Panc1 (cell line): ENCODE measurements at regions not wholly inside any gene's neighbourhood (a gene's known extent, or its start where the extent isn't known, plus 50 kb on each side); places are given as distances from the start of the nearest gene placed in this dataset.

Source experiments
- ATAC-seq: fragments of 200-7000 bp; cut with Tn5 transposase; 2 replicates; pipeline ENCODE4 v1.9.1; 2020; ENCODE audit warnings: mild to moderate bottlenecking, moderate library complexity
- BruUV-seq: library from RNA; stranded (reverse); fragments of 400-500 nt; replicated peaks from 2 replicates; lab custom pipeline; 2021; lab: Mats Ljungman, UMichigan
- CTCF ChIA-PET: fragments of 300-600 bp; sonication (Branson Sonifier 250); formaldehyde crosslinking; loops from one replicate; lab custom pipeline; 2022; ENCODE audit warnings: antibody characterized with exemption; lab: Charles Lee
- POLR2A ChIA-PET: fragments of 300-600 bp; sonication (Branson Sonifier 250); formaldehyde crosslinking; loops from one replicate; lab custom pipeline; 2022; ENCODE audit warnings: antibody characterized with exemption; lab: Charles Lee
- DNase-seq: peaks from one replicate; pipeline ENCODE4 v3.0.0-alpha.2; 2010; ENCODE audit warnings: low read depth, low spot score
- H3K27ac ChIP-seq: 2 replicates; pipeline ENCODE4 v1.5.1; 2011; ENCODE audit warnings: mild to moderate bottlenecking, low read length, inconsistent platforms
- H3K27me3 ChIP-seq: fragments of 200-500 bp; sonication (Bioruptor generic); 2 replicates; pipeline ENCODE4 v1.6.0; 2014; ENCODE audit warnings: low read length, inconsistent platforms; ENCODE audit not compliant: control insufficient read depth, insufficient read depth
- H3K36me3 ChIP-seq: fragments of 200-500 bp; sonication (Bioruptor generic); 2 replicates; pipeline ENCODE4 v1.5.1; 2014; ENCODE audit warnings: inconsistent platforms, mild to moderate bottlenecking, low read length, moderate library complexity; ENCODE audit not compliant: control insufficient read depth, insufficient read depth
- H3K4me1 ChIP-seq: 2 replicates; pipeline ENCODE4 v1.5.1; 2011; ENCODE audit warnings: inconsistent platforms, mild to moderate bottlenecking, low read length, moderate library complexity; ENCODE audit not compliant: control insufficient read depth, insufficient read depth
- H3K4me3 ChIP-seq, 2 experiments: 2 replicates each; pipeline ENCODE4 v1.5.1; 2011 to 2012; ENCODE audit warnings: low read depth in 2 of 2, low read length in 2 of 2, mild to moderate bottlenecking in 2 of 2, inconsistent platforms in 1 of 2, moderate library complexity in 1 of 2
- H3K9me3 ChIP-seq: fragments of 200-500 bp; sonication (Bioruptor generic); 2 replicates; pipeline ENCODE4 v1.5.1; 2014; ENCODE audit warnings: low read depth, mild to moderate bottlenecking, inconsistent platforms, low read length, moderate library complexity; ENCODE audit not compliant: control insufficient read depth, insufficient read depth
- POLR2AphosphoS5 ChIP-seq: IDR thresholded peaks from 2 replicates; pipeline ENCODE4 v1.6.1; 2012; ENCODE audit warnings: mild to moderate bottlenecking, low read depth, low read length, moderate library complexity
- REST ChIP-seq, 2 experiments: IDR thresholded peaks; 2 replicates each; pipeline ENCODE4 v1.6.1; 2011 to 2012; ENCODE audit warnings: low read depth in 2 of 2, control low read depth in 1 of 2, low read length in 1 of 2, mild to moderate bottlenecking in 1 of 2, moderate library complexity in 1 of 2; ENCODE audit not compliant: insufficient read depth in 1 of 2
- SIN3A ChIP-seq: IDR thresholded peaks from 2 replicates; pipeline ENCODE4 v1.6.1; 2012; ENCODE audit warnings: low read depth, mild to moderate bottlenecking, low read length, moderate library complexity, borderline replicate concordance; ENCODE audit not compliant: insufficient read depth
- TCF7L2 ChIP-seq: IDR thresholded peaks from 2 replicates; pipeline ENCODE4 v1.6.1; 2011; ENCODE audit warnings: mild to moderate bottlenecking, low read depth, low read length, inconsistent platforms
- in situ Hi-C: cut with HindIII; loops from 2 replicates; pipeline ENCODE4 v1.10.0; 2016; ENCODE audit warnings: low sequenced_read_pairs, low pct_unique_long_range_greater_than_20kb
- intact Hi-C: fragments of 100-400 bp; cut with micrococcal nuclease; formaldehyde crosslinking; loops from one replicate; pipeline ENCODE4 v1.10.0; 2022; ENCODE audit not compliant: unreplicated experiment
- TF ChIP-seq, protein P1 (sequence below): fragments of 450-650 bp; IDR thresholded peaks from 2 replicates; pipeline ENCODE4 v1.5.1; 2017; ENCODE audit warnings: mild to moderate bottlenecking

- in situ Hi-C loops: no loop called here
- Histone ChIP-seq H3K9me3 (no peaks in the 10 kb centered on the region), H3K27me3 (peaks cover 2% of the 10 kb centered on the region; the same call in 1 of the 2 replicates), H3K4me1 (no peaks in the 10 kb centered on the region), H3K27ac (no peak overlapping the region), H3K36me3 (no peaks in the 10 kb centered on the region), H3K4me3 (no peak overlapping the region)
- ATAC-seq: no peak
- CTCF ChIA-PET: no interaction called here
- TF ChIP-seq POLR2AphosphoS5 (no peak), REST (IDR thresholded peaks at IDR 0.05; ENCODE audit: insufficient read depth in 1 of 2, low read depth in 2 of 2, low read length in 1 of 2) (no peak), SIN3A (no peak), TCF7L2 (no peak)
- TF ChIP-seq, protein P1, sequence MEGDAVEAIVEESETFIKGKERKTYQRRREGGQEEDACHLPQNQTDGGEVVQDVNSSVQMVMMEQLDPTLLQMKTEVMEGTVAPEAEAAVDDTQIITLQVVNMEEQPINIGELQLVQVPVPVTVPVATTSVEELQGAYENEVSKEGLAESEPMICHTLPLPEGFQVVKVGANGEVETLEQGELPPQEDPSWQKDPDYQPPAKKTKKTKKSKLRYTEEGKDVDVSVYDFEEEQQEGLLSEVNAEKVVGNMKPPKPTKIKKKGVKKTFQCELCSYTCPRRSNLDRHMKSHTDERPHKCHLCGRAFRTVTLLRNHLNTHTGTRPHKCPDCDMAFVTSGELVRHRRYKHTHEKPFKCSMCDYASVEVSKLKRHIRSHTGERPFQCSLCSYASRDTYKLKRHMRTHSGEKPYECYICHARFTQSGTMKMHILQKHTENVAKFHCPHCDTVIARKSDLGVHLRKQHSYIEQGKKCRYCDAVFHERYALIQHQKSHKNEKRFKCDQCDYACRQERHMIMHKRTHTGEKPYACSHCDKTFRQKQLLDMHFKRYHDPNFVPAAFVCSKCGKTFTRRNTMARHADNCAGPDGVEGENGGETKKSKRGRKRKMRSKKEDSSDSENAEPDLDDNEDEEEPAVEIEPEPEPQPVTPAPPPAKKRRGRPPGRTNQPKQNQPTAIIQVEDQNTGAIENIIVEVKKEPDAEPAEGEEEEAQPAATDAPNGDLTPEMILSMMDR: no peak
- no peak for DNase-seq
- POLR2A ChIA-PET: no interaction called here
- BruUV-seq: no TSS peak
- intact Hi-C loops: no loop called here
Observed at GRCh38 chr5:56605231-56605630, 210.1 kb upstream of the MAP3K1 start.

DNA sequence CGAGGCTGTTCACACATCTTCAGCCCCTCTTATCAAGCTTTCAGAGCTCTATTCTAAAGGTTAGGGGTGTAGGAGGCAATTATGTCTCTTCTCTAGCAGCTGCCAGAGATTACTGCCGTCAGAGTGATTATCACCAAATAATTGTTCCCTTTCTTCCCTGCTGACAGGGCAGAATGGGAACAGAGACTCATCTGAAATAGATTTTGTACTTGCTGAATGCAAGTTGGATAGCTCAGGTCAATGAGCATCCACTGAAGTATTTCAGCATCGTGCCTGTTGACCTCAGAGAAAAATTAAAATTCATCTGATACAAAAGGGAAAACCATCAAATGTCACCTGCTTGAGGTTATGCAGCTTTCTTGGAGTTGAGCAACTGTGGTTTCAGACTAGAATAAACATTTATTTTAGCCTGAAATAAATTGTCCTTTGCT lies 213.7 kb upstream of the MAP3K1 start:
- no peaks in the 10 kb centered on the region for H3K36me3 ChIP-seq
- intact Hi-C loops (no loop called here), in situ Hi-C loops (no loop called here)
- no peaks in the 10 kb centered on the region for H3K4me1 ChIP-seq
- CTCF ChIA-PET: no interaction called here
- 0 out of 2 replicates have a peak, but pooled peaks cover 2% of the 10 kb centered on the region for H3K27me3 ChIP-seq
- H3K9me3 ChIP-seq: no peaks in the 10 kb centered on the region
- no TSS peak for BruUV-seq
- no peak for DNase-seq
- no peak for ATAC-seq
- POLR2A ChIA-PET: no interaction called here
- TF ChIP-seq SIN3A (no peak), REST (IDR thresholded peaks at IDR 0.05; ENCODE audit: insufficient read depth in 1 of 2, low read depth in 2 of 2, low read length in 1 of 2) (no peak), POLR2AphosphoS5 (no peak), TCF7L2 (no peak)
- TF ChIP-seq, protein P1: no peak
- H3K4me3 ChIP-seq: no peak overlapping the region
- no peak overlapping the region for H3K27ac ChIP-seq
